Lung microvascular endothelial cell (primary cell): ENCODE measurements at regions not wholly inside any gene's neighbourhood (a gene's known extent, or its start where the extent isn't known, plus 50 kb on each side); places are given as distances from the start of the nearest gene placed in this dataset.
A peak's percentile ranks its signal among the peaks of the same experiment; 100 is the strongest.

Experiments used
- DNase-seq, 2 donors: peaks; one replicate each; pipeline versions ENCODE4 v3.0.0 to v3.0.0-alpha.2; 2010; ENCODE audit warnings: low read depth in 2 of 2

GRCh38 chr20:40956542-40957264, 71.9 kb upstream of the TOP1 start:
- DNase-seq = peak in 1 of 2 donors; percentile 24

GRCh38 chr20:40957265-40957760, 71.3 kb upstream of the TOP1 start:
- no peak for DNase-seq

GRCh38 chr20:40958598-40958997, 70.0 kb upstream of the TOP1 start:
- DNase-seq = no peak

GRCh38 chr20:40959325-40960092, 69.1 kb upstream of the TOP1 start:
- no peak for DNase-seq

- no peak for DNase-seq
These were observed 68.5 kb upstream of the TOP1 start for GRCh38 chr20:40960101-40960500.

GRCh38 chr20:40960521-40960956, 68.1 kb upstream of the TOP1 start:
- DNase-seq = no peak

GRCh38 chr20:40961176-40961575, 67.4 kb upstream of the TOP1 start:
- DNase-seq = no peak

- no peak for DNase-seq
These were observed 66.7 kb upstream of the TOP1 start for GRCh38 chr20:40961686-40962640.

- DNase-seq = peak; percentile 63 to 70
These were observed 65.7 kb upstream of the TOP1 start for GRCh38 chr20:40962733-40963504.

GRCh38 chr20:40963505-40963845, 65.1 kb upstream of the TOP1 start:
- no peak for DNase-seq

- DNase-seq = no peak
These were observed 63.0 kb upstream of the TOP1 start for GRCh38 chr20:40965671-40966070.

- DNase-seq = no peak
These were observed 62.5 kb upstream of the TOP1 start for GRCh38 chr20:40966103-40966502.

GRCh38 chr20:40966516-40967185, 62.0 kb upstream of the TOP1 start:
- DNase-seq = no peak

GRCh38 chr20:40967700-40968099, 60.9 kb upstream of the TOP1 start:
- DNase-seq = no peak

- DNase-seq = peak; percentile 76 to 81
These were observed 59.6 kb upstream of the TOP1 start for GRCh38 chr20:40968816-40969562.

- DNase-seq = no peak
These were observed 58.4 kb upstream of the TOP1 start for GRCh38 chr20:40970218-40970617.

GRCh38 chr20:40977218-40977617, 51.4 kb upstream of the TOP1 start:
- no peak for DNase-seq

- no peak for DNase-seq
These were observed 49.9 kb upstream of the TOP1 start for GRCh38 chr20:40978761-40979160.
